Kidney (tissue), 13 donors: ENCODE measurements at regions not wholly inside any gene's neighbourhood (a gene's known extent, or its start where the extent isn't known, plus 50 kb on each side); places are given as distances from the start of the nearest gene placed in this dataset.

Experiments used
- DNase-seq, 5 donors: peaks; one replicate each; pipeline ENCODE4 v3.0.0-alpha.2; 2013 to 2020
- FAIRE-seq: peaks from 2 replicates; lab custom pipeline; 2012; peaks lifted over from hg19 to GRCh38; lab: Jason Lieb, UNC
- H3K27ac ChIP-seq, 2 donors: one replicate each; pipeline ENCODE4 v1.7.0; 2013; ENCODE audit warnings: low read depth in 2 of 2, low read length in 2 of 2, inconsistent platforms in 1 of 2
- H3K27me3 ChIP-seq: one replicate; pipeline ENCODE4 v1.7.1; 2013; ENCODE audit warnings: low read length, inconsistent platforms; ENCODE audit not compliant: control insufficient read depth, insufficient read depth
- H3K36me3 ChIP-seq, 3 donors: one replicate each; pipeline versions ENCODE4 v1.7.0 to v1.7.1; 2013; ENCODE audit warnings: low read length in 3 of 3, control low read depth in 1 of 3, inconsistent platforms in 1 of 3; ENCODE audit not compliant: insufficient read depth in 3 of 3, control insufficient read depth in 2 of 3
- H3K4me1 ChIP-seq, 3 donors: one replicate each; pipeline versions ENCODE4 v1.7.0 to v1.7.1; 2013; ENCODE audit warnings: low read length in 3 of 3, inconsistent platforms in 1 of 3, low read depth in 1 of 3; ENCODE audit not compliant: control insufficient read depth in 2 of 3, insufficient read depth in 2 of 3
- H3K4me3 ChIP-seq, 3 donors: one replicate each; pipeline versions ENCODE4 v1.7.0 to v1.8.1; 2013; ENCODE audit warnings: low read length in 3 of 3, control low read depth in 1 of 3, inconsistent platforms in 1 of 3
- H3K9ac ChIP-seq, 3 donors: one replicate each; pipeline versions ENCODE4 v1.7.0 to v1.7.1; 2013; ENCODE audit warnings: low read length in 3 of 3, control low read depth in 1 of 3, inconsistent platforms in 1 of 3
- H3K9me3 ChIP-seq, 3 donors: one replicate each; pipeline versions ENCODE4 v1.7.0 to v1.7.1; 2013; ENCODE audit warnings: low read length in 3 of 3, control low read depth in 1 of 3, inconsistent platforms in 1 of 3; ENCODE audit not compliant: control insufficient read depth in 2 of 3, insufficient read depth in 1 of 3
- intact Hi-C: fragments of 100-400 bp; cut with DNase I; formaldehyde crosslinking; loops from one replicate; pipeline ENCODE4 v1.11.1; 2022
- TF ChIP-seq, protein P1 (sequence below): IDR thresholded peaks from 3 replicates; pipeline ENCODE4 v1.5.1; 2012; ENCODE audit warnings: mild to moderate bottlenecking, moderate library complexity, borderline replicate concordance; ENCODE audit not compliant: insufficient read depth; ENCODE audit errors: extremely low read depth
- donor health status: control.
- donor health status: control.
- donor health status: control.
- donor health status: control.
- donor health status: control.
- donor health status: DM: yes; HTN: yes; CAD: no.
- donor health status: Normal renal cell carcinoma (clear cell type).

DNA sequence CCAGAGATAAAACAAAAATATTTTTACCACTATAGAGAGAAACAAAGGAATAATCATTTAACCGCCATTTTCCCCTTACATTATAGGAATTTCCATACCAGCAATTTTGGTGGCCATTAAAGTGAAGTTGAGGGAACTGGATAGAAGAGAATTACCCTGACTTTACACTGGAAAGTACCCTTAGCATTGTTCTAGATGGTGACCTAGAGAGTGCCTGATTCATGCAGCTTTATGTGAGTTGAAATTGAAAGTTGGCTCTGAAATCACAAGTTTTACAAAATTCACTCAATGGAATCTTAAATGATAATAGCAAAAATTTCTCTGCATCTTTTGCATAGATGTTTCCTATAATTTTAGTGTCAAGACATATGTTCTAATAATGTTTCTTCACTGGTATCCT lies 55.7 kb upstream of the PREP start:
- Histone ChIP-seq H3K27ac (no peak overlapping the region), H3K36me3 (no peaks in the 10 kb centered on the region), H3K4me3 (no peak overlapping the region), H3K9ac (no peak overlapping the region), H3K9me3 (no peaks in the 10 kb centered on the region), H3K4me1 (no peaks in the 10 kb centered on the region), H3K27me3 (no peaks in the 10 kb centered on the region)
- DNase-seq (no peak), FAIRE-seq (no peak)
- TF ChIP-seq, protein P1, sequence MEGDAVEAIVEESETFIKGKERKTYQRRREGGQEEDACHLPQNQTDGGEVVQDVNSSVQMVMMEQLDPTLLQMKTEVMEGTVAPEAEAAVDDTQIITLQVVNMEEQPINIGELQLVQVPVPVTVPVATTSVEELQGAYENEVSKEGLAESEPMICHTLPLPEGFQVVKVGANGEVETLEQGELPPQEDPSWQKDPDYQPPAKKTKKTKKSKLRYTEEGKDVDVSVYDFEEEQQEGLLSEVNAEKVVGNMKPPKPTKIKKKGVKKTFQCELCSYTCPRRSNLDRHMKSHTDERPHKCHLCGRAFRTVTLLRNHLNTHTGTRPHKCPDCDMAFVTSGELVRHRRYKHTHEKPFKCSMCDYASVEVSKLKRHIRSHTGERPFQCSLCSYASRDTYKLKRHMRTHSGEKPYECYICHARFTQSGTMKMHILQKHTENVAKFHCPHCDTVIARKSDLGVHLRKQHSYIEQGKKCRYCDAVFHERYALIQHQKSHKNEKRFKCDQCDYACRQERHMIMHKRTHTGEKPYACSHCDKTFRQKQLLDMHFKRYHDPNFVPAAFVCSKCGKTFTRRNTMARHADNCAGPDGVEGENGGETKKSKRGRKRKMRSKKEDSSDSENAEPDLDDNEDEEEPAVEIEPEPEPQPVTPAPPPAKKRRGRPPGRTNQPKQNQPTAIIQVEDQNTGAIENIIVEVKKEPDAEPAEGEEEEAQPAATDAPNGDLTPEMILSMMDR: no peak
- intact Hi-C loops: no loop called here

DNA sequence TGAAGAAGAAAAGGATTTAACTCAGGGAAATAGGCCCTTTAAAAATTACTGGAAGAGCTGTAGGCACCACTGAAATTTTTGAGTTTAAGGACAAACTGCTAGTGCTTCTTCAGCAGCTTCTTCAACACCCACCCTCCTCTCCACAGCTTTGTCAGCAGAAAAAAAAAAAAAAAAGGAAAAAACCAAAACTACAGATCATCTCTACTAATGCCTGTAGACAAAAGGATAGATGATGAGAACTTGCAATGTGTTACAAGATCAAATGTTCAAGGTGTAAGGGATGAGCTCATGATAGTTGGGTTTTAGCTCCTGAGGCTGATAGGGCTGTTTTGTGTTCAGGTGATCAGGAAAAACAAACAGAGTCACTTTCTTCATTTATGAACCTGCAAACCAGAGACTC lies 55.2 kb upstream of the PREP start:
- Histone ChIP-seq H3K9me3 (no peaks in the 10 kb centered on the region), H3K4me3 (no peak overlapping the region), H3K4me1 (no peaks in the 10 kb centered on the region), H3K27me3 (no peaks in the 10 kb centered on the region), H3K27ac (no peak overlapping the region), H3K36me3 (no peaks in the 10 kb centered on the region), H3K9ac (no peak overlapping the region)
- no peak for FAIRE-seq
- DNase-seq: no peak
- TF ChIP-seq, protein P1: no peak
- intact Hi-C loops: no loop called here

DNA sequence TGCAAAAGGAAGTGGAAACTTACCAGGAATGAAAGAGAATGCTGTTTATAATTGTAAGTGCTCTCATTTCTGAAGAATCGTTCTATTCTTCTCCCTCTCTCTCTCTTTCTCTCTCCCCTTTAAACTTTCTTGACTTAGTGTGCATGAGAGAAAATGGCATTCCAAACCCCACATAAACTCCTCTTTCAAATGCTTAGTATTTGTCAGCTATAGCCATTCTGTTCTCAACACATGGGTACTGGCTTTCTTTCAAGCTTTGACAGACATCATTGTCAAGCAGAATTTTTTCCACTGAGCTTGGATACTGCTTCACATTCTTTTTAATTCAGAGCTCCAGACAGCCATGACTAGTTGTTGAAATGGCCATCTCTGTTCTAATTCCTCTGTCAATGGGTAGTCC lies 51.1 kb upstream of the PREP start:
- no peak overlapping the region for H3K4me3 ChIP-seq
- no peak overlapping the region for H3K9ac ChIP-seq
- H3K27ac ChIP-seq: no peak overlapping the region
- FAIRE-seq: no peak
- no peaks in the 10 kb centered on the region for H3K36me3 ChIP-seq
- no peaks in the 10 kb centered on the region for H3K27me3 ChIP-seq
- H3K9me3 ChIP-seq: no peaks in the 10 kb centered on the region
- no peak for DNase-seq
- TF ChIP-seq, protein P1: no peak
- H3K4me1 ChIP-seq: no peaks in the 10 kb centered on the region
- intact Hi-C loops: no loop called here
